Right atrium auricular region (tissue), 2 donors: ENCODE measurements at regions not wholly inside any gene's neighbourhood (a gene's known extent, or its start where the extent isn't known, plus 50 kb on each side); places are given as distances from the start of the nearest gene placed in this dataset.

Source experiments
- DNase-seq: peaks from one replicate; pipeline ENCODE4 v3.0.0-alpha.2; 2019; ENCODE audit warnings: low spot score
- H3K27ac ChIP-seq, 2 donors: fragments of 200-600 bp; sonication (generic); 1 replicate in 1 of 2; 2 replicates in 1 of 2; pipeline ENCODE4 v1.5.1; 2016 to 2019
- H3K27me3 ChIP-seq, 2 donors: fragments of 200-600 bp; sonication (generic); one replicate each; pipeline versions ENCODE4 v1.5.1 to v1.6.0; 2017 to 2019
- H3K36me3 ChIP-seq: fragments of 200-600 bp; sonication (generic); one replicate; pipeline ENCODE4 v1.5.1; 2016
- H3K4me1 ChIP-seq, 2 donors: fragments of 200-600 bp; sonication (generic); one replicate each; pipeline versions ENCODE4 v1.5.1 to v1.6.0; 2017 to 2019
- H3K4me3 ChIP-seq, 2 donors: fragments of 200-600 bp; sonication (generic); 1 replicate in 1 of 2; 2 replicates in 1 of 2; pipeline ENCODE4 v1.5.1; 2017 to 2019; ENCODE audit warnings: mild to moderate bottlenecking in 1 of 2, moderate library complexity in 1 of 2
- H3K9me3 ChIP-seq, 2 donors: fragments of 200-600 bp; sonication (generic); one replicate each; pipeline ENCODE4 v1.5.1; 2019
- TF ChIP-seq, protein P1 (sequence below), 2 donors: fragments of 200-600 bp; sonication (generic); IDR thresholded peaks; one replicate each; pipeline ENCODE4 v1.5.1; 2019; ENCODE audit warnings: antibody characterized with exemption in 2 of 2

DNA sequence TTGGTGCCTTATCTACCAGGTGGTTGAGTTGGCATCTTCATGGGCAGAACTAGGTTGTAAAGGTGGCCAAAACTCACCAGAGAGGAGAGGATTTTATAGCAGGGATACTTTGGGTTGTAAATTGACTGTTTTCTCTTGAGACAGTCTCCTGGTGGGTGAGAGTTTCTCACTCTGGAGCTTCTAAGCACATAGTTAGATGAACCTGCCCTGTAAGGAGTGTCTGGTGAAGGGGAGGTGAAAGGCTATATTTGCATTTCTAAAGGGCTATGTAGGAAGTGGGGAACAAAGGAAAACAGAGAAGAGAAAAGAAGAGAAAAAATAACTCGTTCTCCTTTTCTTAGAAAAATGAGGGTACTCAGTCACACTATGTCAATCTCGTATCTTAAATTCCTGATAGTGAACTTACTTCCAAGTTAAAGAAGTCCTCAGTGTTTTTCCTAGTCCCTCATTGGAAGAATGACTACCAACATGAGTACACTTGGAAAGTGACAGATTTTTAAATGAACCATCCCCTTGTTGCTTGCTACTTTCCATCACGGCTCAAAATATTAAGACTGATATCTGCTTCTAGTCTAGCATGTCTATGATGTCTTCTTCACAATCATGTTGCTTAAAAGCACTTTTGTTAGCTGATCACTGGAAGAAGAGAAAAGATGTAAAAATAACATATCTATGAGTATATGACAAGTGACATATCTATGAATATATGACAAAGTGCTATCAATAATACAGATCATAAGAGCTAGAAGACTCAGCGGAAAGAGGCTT is 113.8 kb upstream of the P2RY1 start:
- Histone ChIP-seq H3K4me3 (no peak overlapping the region), H3K36me3 (no peaks in the 10 kb centered on the region), H3K27me3 (no peaks in the 10 kb centered on the region), H3K4me1 (no peaks in the 10 kb centered on the region), H3K27ac (no peak overlapping the region), H3K9me3 (peaks cover 0 to 8% of the 10 kb centered on the region in 2 donors)
- TF ChIP-seq, protein P1, sequence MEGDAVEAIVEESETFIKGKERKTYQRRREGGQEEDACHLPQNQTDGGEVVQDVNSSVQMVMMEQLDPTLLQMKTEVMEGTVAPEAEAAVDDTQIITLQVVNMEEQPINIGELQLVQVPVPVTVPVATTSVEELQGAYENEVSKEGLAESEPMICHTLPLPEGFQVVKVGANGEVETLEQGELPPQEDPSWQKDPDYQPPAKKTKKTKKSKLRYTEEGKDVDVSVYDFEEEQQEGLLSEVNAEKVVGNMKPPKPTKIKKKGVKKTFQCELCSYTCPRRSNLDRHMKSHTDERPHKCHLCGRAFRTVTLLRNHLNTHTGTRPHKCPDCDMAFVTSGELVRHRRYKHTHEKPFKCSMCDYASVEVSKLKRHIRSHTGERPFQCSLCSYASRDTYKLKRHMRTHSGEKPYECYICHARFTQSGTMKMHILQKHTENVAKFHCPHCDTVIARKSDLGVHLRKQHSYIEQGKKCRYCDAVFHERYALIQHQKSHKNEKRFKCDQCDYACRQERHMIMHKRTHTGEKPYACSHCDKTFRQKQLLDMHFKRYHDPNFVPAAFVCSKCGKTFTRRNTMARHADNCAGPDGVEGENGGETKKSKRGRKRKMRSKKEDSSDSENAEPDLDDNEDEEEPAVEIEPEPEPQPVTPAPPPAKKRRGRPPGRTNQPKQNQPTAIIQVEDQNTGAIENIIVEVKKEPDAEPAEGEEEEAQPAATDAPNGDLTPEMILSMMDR (IDR thresholded peaks at IDR 0.05): no peak
- no peak for DNase-seq

- Histone ChIP-seq H3K9me3 (peaks cover 0 to 8% of the 10 kb centered on the region in 2 donors), H3K27ac (no peak overlapping the region), H3K36me3 (no peaks in the 10 kb centered on the region), H3K4me3 (no peak overlapping the region), H3K27me3 (no peaks in the 10 kb centered on the region), H3K4me1 (no peaks in the 10 kb centered on the region)
- no peak for DNase-seq
- TF ChIP-seq, protein P1 (IDR thresholded peaks at IDR 0.05): no peak
Measured at GRCh38 chr3:152724270-152724669, 110.7 kb upstream of the P2RY1 start.

DNA sequence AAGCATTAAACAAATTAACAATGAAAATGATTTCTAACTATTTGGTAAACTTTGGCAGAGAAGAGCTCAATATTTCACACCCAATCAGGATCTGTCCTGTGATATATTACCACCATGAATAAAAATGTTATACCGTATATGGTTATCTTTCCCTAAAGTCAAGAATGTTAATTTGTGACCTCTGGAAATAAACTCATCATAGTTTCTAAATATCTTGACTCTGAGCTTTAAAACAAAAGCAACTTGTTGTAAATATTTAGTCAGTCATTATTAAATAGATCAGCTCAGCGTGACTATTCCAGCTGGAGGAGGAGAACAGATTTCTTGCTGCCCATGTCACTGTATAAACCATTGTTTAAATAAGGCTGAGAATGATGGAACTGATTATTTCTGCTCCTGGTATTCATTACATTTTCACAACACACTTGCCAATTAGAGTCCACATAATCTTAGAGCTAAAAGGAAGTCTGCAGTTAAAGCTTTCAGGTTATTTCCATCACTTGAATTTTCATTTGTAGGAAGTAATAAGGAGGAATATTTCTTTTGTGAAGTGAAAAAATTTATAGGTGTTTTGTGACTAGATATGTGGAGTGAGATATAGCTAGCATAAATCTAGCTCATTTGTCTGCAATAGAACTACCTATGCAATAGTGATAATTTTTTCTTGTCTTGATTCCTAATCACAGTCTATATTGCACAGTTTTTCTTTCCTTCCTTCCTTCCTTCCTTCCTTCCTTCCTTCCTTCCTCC is 106.5 kb upstream of the P2RY1 start:
- no peaks in the 10 kb centered on the region for H3K9me3 ChIP-seq
- H3K36me3 ChIP-seq: no peaks in the 10 kb centered on the region
- no peaks in the 10 kb centered on the region for H3K4me1 ChIP-seq
- H3K27ac ChIP-seq: no peak overlapping the region
- no peak overlapping the region for H3K4me3 ChIP-seq
- no peak for DNase-seq
- no peaks in the 10 kb centered on the region for H3K27me3 ChIP-seq
- TF ChIP-seq, protein P1 (IDR thresholded peaks at IDR 0.05): no peak

DNA sequence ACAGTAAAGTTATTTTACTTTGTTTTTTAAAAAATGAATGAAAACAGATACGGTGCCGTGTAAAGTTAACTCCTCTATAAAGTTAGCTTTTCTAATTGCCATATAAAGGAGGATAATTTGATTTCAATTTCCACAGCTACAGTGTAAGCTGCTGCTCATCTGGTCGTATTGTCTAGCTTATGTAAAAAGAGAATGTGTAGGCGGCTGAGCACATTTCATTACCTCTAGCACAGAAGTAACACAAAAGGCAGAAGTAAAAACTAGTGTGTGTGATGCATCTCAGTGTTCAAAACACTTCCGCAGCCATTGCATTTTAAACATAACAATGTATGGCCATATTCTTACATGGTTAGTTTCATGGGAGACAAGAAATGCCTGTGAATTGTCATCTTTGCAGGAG is 105.0 kb upstream of the P2RY1 start:
- H3K27ac ChIP-seq: no peak overlapping the region
- TF ChIP-seq, protein P1 (IDR thresholded peaks at IDR 0.05): no peak
- no peak overlapping the region for H3K4me3 ChIP-seq
- H3K9me3 ChIP-seq: no peaks in the 10 kb centered on the region
- no peak for DNase-seq
- no peaks in the 10 kb centered on the region for H3K27me3 ChIP-seq
- H3K36me3 ChIP-seq: no peaks in the 10 kb centered on the region
- no peaks in the 10 kb centered on the region for H3K4me1 ChIP-seq

- Histone ChIP-seq H3K4me1 (no peaks in the 10 kb centered on the region), H3K4me3 (no peak overlapping the region), H3K27me3 (no peaks in the 10 kb centered on the region), H3K27ac (no peak overlapping the region), H3K36me3 (no peaks in the 10 kb centered on the region), H3K9me3 (no peaks in the 10 kb centered on the region)
- DNase-seq: no peak
- TF ChIP-seq, protein P1 (IDR thresholded peaks at IDR 0.05): no peak
Measured at GRCh38 chr3:152731511-152731910, 103.4 kb upstream of the P2RY1 start.
